ENCODE measurements at regions not wholly inside any gene's neighbourhood (a gene's known extent, or its start where the extent isn't known, plus 50 kb on each side); places are given as distances from the start of the nearest gene placed in this dataset.

- H3K4me3 ChIP-seq = no peak overlapping the region
- intact Hi-C loops (cut with DNase I) = no loop called here
- H3K4me1 ChIP-seq = no peaks in the 10 kb centered on the region
- no peak for DNase-seq (ENCODE audit: low spot score in 2 of 2)
- no peaks in the 10 kb centered on the region for H3K36me3 ChIP-seq
- no peaks in the 10 kb centered on the region for H3K27me3 ChIP-seq
- TF ChIP-seq CTCF (IDR thresholded peaks at IDR 0.05) = no peak
- no peak overlapping the region for H3K27ac ChIP-seq
- no peaks in the 10 kb centered on the region for H3K9me3 ChIP-seq
Observed at GRCh38 chr2:2738684-2739083, 407.6 kb upstream of the MYT1L start.

GRCh38 chr2:2738276-2738675 lies 407.2 kb upstream of the MYT1L start:
- no peaks in the 10 kb centered on the region for H3K9me3 ChIP-seq
- no peaks in the 10 kb centered on the region for H3K4me1 ChIP-seq
- no peaks in the 10 kb centered on the region for H3K27me3 ChIP-seq
- DNase-seq (ENCODE audit: low spot score in 2 of 2) = no peak
- no peak overlapping the region for H3K4me3 ChIP-seq
- no peaks in the 10 kb centered on the region for H3K36me3 ChIP-seq
- TF ChIP-seq CTCF (IDR thresholded peaks at IDR 0.05) = no peak
- no peak overlapping the region for H3K27ac ChIP-seq
- intact Hi-C loops (cut with DNase I) = no loop called here

GRCh38 chr2:2735041-2735440 lies 404.0 kb upstream of the MYT1L start:
- H3K9me3 ChIP-seq = no peaks in the 10 kb centered on the region
- H3K4me1 ChIP-seq = no peaks in the 10 kb centered on the region
- H3K4me3 ChIP-seq = no peak overlapping the region
- H3K36me3 ChIP-seq = no peaks in the 10 kb centered on the region
- intact Hi-C loops (cut with DNase I) = no loop called here
- TF ChIP-seq CTCF (IDR thresholded peaks at IDR 0.05) = no peak
- H3K27me3 ChIP-seq = no peaks in the 10 kb centered on the region
- no peak for DNase-seq (ENCODE audit: low spot score in 2 of 2)
- H3K27ac ChIP-seq = no peak overlapping the region

GRCh38 chr2:2734308-2734707 lies 403.2 kb upstream of the MYT1L start:
- DNase-seq (ENCODE audit: low spot score in 2 of 2) = no peak
- H3K4me1 ChIP-seq = no peaks in the 10 kb centered on the region
- H3K9me3 ChIP-seq = no peaks in the 10 kb centered on the region
- H3K4me3 ChIP-seq = no peak overlapping the region
- no peak overlapping the region for H3K27ac ChIP-seq
- H3K27me3 ChIP-seq = no peaks in the 10 kb centered on the region
- no peaks in the 10 kb centered on the region for H3K36me3 ChIP-seq
- intact Hi-C loops (cut with DNase I) = no loop called here
- TF ChIP-seq CTCF (IDR thresholded peaks at IDR 0.05) = no peak

GRCh38 chr2:2733818-2734217 lies 402.7 kb upstream of the MYT1L start:
- Histone ChIP-seq H3K4me1 (no peaks in the 10 kb centered on the region), H3K36me3 (no peaks in the 10 kb centered on the region), H3K27ac (no peak overlapping the region), H3K27me3 (no peaks in the 10 kb centered on the region), H3K9me3 (no peaks in the 10 kb centered on the region), H3K4me3 (no peak overlapping the region)
- no peak for TF ChIP-seq CTCF (IDR thresholded peaks at IDR 0.05)
- intact Hi-C loops (cut with DNase I) = no loop called here
- DNase-seq (ENCODE audit: low spot score in 2 of 2) = no peak
